Pons (tissue), 1 donor: ENCODE measurements at regions not wholly inside any gene's neighbourhood (a gene's known extent, or its start where the extent isn't known, plus 50 kb on each side); places are given as distances from the start of the nearest gene placed in this dataset.
A peak's percentile ranks its signal among the peaks of the same experiment; 100 is the strongest.

Source experiments
- DNase-seq: peaks from one replicate; pipeline ENCODE4 v3.0.0-alpha.2; 2016; ENCODE audit warnings: low spot score

GRCh38 chr3:159929171-159930141, 59.2 kb upstream of the IL12A start:
- DNase-seq, result peak; percentile 77

- no peak for DNase-seq
Measured at GRCh38 chr3:159934216-159934615, 54.4 kb upstream of the IL12A start.

- no peak for DNase-seq
Measured at GRCh38 chr3:159936541-159936940, 52.1 kb upstream of the IL12A start.

GRCh38 chr3:159937561-159938166, 51.0 kb upstream of the IL12A start:
- DNase-seq, result no peak

- DNase-seq, result no peak
Measured at GRCh38 chr3:159938714-159939113, 49.9 kb upstream of the IL12A start.
